Stimulated activated CD8-positive, alpha-beta memory T cell treated with anti-CD3 and anti-CD28 coated beads, Interleukin-15, amount 100 ng/mL, for 4 hours (primary cell): ENCODE measurements at regions not wholly inside any gene's neighbourhood (a gene's known extent, or its start where the extent isn't known, plus 50 kb on each side); places are given as distances from the start of the nearest gene placed in this dataset.

Experiments
- DNase-seq, 2 donors: peaks; one replicate each; pipeline ENCODE4 v3.0.0-alpha.2; 2020; ENCODE audit warnings: low read depth in 2 of 2

GRCh38 chr2:219692521-219692920 is 65.1 kb downstream of the SLC4A3 start:
- no peak for DNase-seq

DNA sequence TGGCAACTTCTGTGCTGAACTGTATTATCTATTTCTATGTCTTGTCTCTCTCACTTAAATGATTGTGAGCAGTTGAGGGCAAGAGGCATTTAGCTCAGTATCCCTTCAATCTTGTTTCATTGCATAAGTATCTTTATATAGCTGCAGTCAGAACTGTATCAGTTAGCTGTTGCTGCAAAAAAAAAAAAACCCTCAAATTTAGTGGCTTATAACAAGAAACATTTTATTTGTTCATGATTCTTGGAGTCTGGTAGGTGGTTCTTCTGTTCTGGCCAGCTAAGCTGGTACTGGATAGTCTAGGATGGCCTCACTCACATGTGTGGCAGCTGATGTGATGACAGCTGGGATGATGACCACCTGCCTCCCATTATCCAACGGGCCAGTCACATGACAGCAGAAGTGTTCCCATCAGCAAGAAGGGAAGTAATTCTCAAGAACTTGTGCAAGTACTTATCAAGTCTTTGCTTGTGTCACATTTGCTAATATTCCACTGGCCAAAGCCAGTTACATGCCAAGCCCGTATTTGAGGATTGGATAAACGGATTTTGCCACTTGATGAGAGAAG is 67.8 kb downstream of the SLC4A3 start:
- DNase-seq = no peak

DNA sequence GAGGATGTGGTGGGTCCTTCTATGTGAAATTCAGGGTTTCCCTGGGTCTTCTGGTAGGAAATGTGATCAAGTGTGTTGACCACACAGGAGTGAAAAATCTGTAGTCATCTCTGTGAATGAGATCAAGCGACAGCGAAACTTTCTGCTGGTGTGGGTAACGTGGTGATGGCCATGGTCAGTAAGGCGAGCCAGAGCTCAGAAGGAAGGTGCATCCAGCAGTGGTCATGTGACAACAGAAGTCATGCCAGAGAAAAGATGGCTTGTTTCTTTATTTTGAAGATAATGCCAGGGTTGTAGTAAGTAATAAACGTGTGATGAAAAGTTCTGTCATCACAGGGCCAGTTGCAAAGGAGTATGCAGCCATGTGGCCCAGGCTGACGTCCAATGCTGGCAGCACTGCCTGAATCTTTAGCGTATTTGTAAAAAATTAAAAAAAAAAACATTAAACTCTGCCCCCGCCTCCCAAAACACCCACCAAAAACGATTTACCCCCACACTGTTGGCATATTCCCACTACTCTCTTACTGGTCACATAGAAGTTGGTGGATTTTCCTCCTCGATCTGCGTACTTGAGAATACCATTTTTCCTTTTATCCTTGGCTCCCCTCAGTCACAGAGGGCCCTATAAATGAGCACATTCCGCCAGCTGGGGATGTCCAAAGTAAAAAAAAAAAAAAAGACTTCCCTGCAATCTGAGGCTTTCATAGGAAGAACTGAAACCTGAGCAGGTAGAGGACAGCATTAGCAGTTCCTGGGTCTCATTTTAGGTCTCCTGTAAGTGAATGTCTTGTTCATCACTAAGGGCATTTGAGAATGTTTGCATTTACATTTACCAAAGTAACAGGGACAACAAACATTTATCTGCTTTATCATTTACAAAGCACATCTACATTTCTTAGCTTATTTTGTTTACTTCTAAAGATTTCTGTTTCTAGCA is 70.6 kb downstream of the SLC4A3 start:
- DNase-seq = no peak

GRCh38 chr2:219698748-219699439 is 71.5 kb downstream of the SLC4A3 start:
- DNase-seq = no peak

- no peak for DNase-seq
Observed at GRCh38 chr2:219699440-219699821, 72.0 kb downstream of the SLC4A3 start.

- no peak for DNase-seq
Observed at GRCh38 chr2:219701847-219702634, 74.6 kb downstream of the SLC4A3 start.

GRCh38 chr2:219702796-219703545 is 75.5 kb downstream of the SLC4A3 start:
- DNase-seq = no peak

GRCh38 chr2:219704878-219705277 is 77.4 kb downstream of the SLC4A3 start:
- DNase-seq = no peak

DNA sequence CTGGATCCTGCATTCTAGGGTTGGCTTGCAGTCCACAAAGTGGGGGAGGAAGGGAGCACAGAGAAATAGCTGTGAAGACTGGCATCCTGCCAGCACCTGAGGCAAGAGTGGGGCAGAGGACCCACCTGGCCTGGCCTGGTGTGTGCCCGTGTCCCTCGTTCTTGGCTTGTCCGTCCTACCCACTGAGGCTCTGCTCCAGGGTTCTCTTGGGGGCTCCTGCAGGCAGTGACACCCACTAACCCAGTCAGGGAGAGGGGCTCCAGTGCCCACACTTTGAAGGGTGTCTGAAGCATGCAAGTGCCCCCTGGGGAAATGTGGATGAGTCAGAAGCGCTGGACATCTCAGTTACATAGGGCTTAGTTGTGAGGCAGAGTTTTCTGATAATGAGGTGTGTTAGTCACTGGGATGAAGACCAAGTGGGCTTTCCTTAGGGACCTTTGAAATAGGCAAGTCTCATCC is 79.4 kb downstream of the SLC4A3 start:
- DNase-seq = no peak

- DNase-seq = no peak
Observed at GRCh38 chr2:219707496-219708285, 80.3 kb downstream of the SLC4A3 start.

DNA sequence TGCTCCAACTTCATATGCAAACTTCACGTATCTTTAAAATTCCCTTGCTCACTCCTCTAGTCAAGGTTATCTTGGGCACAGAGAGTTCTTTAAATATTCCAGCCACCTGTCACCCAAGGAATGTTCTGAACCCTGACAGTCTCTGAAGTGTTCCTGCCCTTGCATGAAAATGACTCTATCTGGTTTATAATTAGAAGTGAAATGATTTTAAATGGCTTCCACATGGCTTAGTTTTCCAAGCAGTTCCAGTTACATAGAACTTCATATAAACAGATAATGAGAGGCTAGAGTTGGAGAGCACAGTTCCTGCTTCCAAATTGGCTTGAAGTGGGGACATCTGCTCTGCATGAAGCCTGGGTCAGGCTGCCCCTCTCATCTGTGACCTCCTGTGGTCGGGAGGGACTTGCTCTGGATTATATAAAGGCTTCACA is 81.9 kb downstream of the SLC4A3 start:
- no peak for DNase-seq

- no peak for DNase-seq
Observed at GRCh38 chr2:219713110-219713509, 85.7 kb downstream of the SLC4A3 start.

GRCh38 chr2:219714681-219715400 is 87.4 kb downstream of the SLC4A3 start:
- DNase-seq = no peak

GRCh38 chr2:219718066-219718465 is 90.6 kb downstream of the SLC4A3 start:
- no peak for DNase-seq

GRCh38 chr2:219719521-219719920 is 92.1 kb downstream of the SLC4A3 start:
- DNase-seq = no peak

DNA sequence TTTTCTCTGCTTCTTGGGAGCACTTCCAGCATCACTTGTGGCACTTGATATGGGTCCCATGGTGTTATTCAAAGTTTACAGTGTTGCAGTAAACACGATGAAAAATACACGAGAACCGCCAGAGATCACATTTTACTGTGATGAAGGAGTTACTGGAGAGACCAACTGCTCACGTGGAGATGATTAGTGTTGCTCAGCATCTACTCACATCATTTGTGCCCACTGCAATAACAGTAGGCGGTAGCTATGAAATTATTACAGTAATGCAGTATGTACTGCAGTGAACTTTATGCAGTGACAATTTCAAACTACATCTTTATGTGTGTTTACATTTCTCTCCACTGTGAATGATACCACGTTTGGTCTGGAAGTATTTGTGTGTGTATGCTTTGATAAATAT is 93.5 kb downstream of the SLC4A3 start:
- DNase-seq = no peak

- no peak for DNase-seq
Observed at GRCh38 chr2:219722276-219722879, 94.9 kb downstream of the SLC4A3 start.

DNA sequence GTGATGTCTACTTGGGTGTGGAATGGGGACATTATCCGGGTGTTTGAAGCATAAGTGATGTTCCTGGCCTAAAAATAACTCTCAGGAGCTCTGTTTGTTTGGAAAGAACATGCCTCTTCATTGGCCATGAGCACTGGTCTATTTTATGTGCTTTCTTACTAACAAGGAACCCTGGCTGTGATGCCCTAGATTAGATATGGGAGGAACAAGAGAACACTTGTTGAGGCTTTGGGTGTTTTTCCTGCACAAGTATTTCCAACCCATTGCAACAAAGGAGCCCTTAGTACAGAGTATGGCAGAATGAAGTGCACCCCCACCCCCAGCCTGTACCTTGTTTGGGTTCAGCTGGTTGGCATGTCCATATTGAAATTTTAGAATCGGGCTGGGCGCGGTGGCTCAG is 95.9 kb downstream of the SLC4A3 start:
- no peak for DNase-seq

DNA sequence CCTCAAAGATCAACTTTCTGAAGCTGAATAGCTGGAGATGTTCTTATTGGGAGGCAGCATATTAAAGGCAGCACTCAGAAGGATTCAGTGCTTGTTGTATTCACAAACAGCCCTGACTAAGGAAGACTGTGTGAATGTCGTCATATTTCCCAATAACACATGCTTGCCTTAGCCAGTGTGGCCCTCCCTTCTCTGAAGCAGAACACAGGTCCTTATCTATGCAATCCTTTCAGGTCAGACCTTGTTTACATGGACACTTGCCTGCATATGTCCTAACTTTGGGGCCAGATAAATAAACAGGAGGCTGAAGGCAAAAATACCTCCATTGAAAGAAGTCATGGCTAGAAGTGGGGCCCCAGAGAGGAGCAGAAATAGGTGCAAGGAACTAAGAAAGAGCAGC is 97.2 kb downstream of the SLC4A3 start:
- DNase-seq = no peak
